ENCODE measurements at regions not wholly inside any gene's neighbourhood (a gene's known extent, or its start where the extent isn't known, plus 50 kb on each side); places are given as distances from the start of the nearest gene placed in this dataset.

GRCh38 chr3:187849016-187849654, 103.9 kb upstream of the BCL6 start:
- no peak overlapping the region for H3K27ac ChIP-seq (ENCODE audit: low read depth in 2 of 2, low read length in 2 of 2)
- DNase-seq = no peak
- H3K27me3 ChIP-seq (ENCODE audit: control insufficient read depth, insufficient read depth, low read length) = no peaks in the 10 kb centered on the region
- H3K4me3 ChIP-seq (ENCODE audit: low read length in 3 of 3) = no peak overlapping the region
- no peak overlapping the region for H3K9ac ChIP-seq (ENCODE audit: low read length in 3 of 3)
- peaks cover 0 to 5% (median 2%) of the 10 kb centered on the region in 3 donors for H3K4me1 ChIP-seq (ENCODE audit: control insufficient read depth in 2 of 3, insufficient read depth in 2 of 3, low read depth in 1 of 3, low read length in 3 of 3)
- intact Hi-C loops (cut with DNase I) = no loop called here
- no peak for TF ChIP-seq CTCF (IDR thresholded peaks at IDR 0.05; ENCODE audit: borderline replicate concordance, extremely low read depth, insufficient read depth)
- H3K9me3 ChIP-seq (ENCODE audit: control insufficient read depth in 2 of 3, insufficient read depth in 1 of 3, low read length in 3 of 3) = no peaks in the 10 kb centered on the region
- FAIRE-seq = no peak
- no peaks in the 10 kb centered on the region for H3K36me3 ChIP-seq (ENCODE audit: control insufficient read depth in 2 of 3, insufficient read depth in 3 of 3, low read length in 3 of 3)

- Histone ChIP-seq H3K36me3 (ENCODE audit: control insufficient read depth in 2 of 3, insufficient read depth in 3 of 3, low read length in 3 of 3) (no peaks in the 10 kb centered on the region), H3K9me3 (ENCODE audit: control insufficient read depth in 2 of 3, insufficient read depth in 1 of 3, low read length in 3 of 3) (no peaks in the 10 kb centered on the region), H3K4me1 (ENCODE audit: control insufficient read depth in 2 of 3, insufficient read depth in 2 of 3, low read depth in 1 of 3, low read length in 3 of 3) (peaks cover 0 to 5% (median 2%) of the 10 kb centered on the region in 3 donors), H3K4me3 (ENCODE audit: low read length in 3 of 3) (no peak overlapping the region), H3K27me3 (ENCODE audit: control insufficient read depth, insufficient read depth, low read length) (no peaks in the 10 kb centered on the region), H3K9ac (ENCODE audit: low read length in 3 of 3) (no peak overlapping the region), H3K27ac (ENCODE audit: low read depth in 2 of 2, low read length in 2 of 2) (no peak overlapping the region)
- intact Hi-C loops (cut with DNase I) = no loop called here
- DNase-seq (no peak), FAIRE-seq (no peak)
- no peak for TF ChIP-seq CTCF (IDR thresholded peaks at IDR 0.05; ENCODE audit: borderline replicate concordance, extremely low read depth, insufficient read depth)
These were observed 105.1 kb upstream of the BCL6 start for GRCh38 chr3:187850258-187850921.

DNA sequence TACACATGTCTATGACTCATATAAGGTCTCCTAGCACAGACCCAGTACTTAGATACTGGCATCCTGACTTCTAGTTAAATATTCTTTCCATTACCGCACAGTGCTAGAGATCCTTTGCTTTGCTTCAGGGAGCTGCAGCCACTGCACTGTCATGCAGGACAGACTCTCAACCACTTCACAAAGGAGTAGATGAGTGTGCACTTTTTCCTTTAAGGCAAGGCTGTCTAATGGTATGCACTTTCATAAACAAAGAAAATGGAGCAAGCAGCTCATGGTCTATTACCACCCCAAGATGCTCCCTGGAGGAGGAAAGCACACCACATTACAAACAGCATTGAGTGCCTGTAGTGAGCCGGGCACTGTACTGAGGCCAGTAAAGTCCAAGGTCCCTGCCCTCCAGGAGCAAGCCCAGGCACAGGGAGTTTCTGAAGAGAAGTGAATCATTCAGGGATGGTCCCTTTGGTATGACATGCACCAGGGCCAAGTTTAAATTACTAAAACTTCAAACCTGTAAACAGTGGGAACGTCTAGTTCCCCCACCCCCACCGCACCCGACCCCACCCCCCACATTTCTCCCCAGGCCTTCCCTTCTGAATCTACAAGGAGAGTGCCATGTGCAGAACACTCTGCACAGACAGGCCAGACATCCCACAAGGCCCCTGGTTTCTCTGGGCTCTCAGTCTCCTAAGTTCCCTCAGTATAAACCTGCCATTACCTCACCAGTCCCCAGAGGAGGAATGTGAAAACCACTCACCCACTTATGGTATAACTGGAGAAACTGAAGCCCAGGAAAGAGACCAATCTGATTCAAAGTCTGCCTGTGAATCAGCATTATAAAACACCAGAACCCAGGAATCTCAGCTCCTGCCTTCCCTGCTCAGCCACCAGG, 107.8 kb upstream of the BCL6 start:
- no peak for TF ChIP-seq CTCF (IDR thresholded peaks at IDR 0.05; ENCODE audit: borderline replicate concordance, extremely low read depth, insufficient read depth)
- H3K27ac ChIP-seq (ENCODE audit: low read depth in 2 of 2, low read length in 2 of 2) = peak overlapping the region; percentile 19 to 23
- no peak for FAIRE-seq

More for the DNA sequence above, 107.8 kb upstream of the BCL6 start:
- Histone ChIP-seq H3K4me3 (ENCODE audit: low read length in 3 of 3) (no peak overlapping the region), H3K9me3 (ENCODE audit: control insufficient read depth in 2 of 3, insufficient read depth in 1 of 3, low read length in 3 of 3) (no peaks in the 10 kb centered on the region), H3K9ac (ENCODE audit: low read length in 3 of 3) (no peak overlapping the region), H3K27me3 (ENCODE audit: control insufficient read depth, insufficient read depth, low read length) (no peaks in the 10 kb centered on the region), H3K4me1 (ENCODE audit: control insufficient read depth in 2 of 3, insufficient read depth in 2 of 3, low read depth in 1 of 3, low read length in 3 of 3) (peaks cover 0 to 5% (median 2%) of the 10 kb centered on the region in 3 donors), H3K36me3 (ENCODE audit: control insufficient read depth in 2 of 3, insufficient read depth in 3 of 3, low read length in 3 of 3) (no peaks in the 10 kb centered on the region)
- intact Hi-C loops (cut with DNase I) = no loop called here
- no peak for DNase-seq

All from kidney (tissue), 13 donors.